ENCODE measurements at regions not wholly inside any gene's neighbourhood (a gene's known extent, or its start where the extent isn't known, plus 50 kb on each side); places are given as distances from the start of the nearest gene placed in this dataset.

DNA sequence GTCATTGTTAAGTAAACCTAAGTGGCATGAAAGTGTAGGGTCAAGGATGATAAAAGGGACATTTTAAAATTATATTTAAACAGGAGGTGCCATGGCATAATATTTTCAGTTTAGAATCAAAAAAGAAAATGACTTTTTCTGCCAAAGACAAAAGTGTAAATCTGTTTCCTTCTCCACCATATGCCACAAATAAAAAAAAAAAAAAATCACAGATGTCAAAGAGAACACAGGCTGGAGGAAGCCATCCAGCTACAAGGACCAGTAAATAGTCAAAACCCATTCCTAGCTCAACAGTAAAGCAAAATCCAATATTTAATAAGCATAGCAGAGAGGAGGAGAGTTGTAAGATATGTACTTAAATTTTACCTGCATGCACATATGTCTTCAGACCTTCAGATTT, 321.3 kb upstream of the TMEM229A start:
- no peak for TF ChIP-seq GATA2 (IDR thresholded peaks at IDR 0.05; ENCODE audit: low read depth, low read length)
- TF ChIP-seq GATA3 (IDR thresholded peaks at IDR 0.05; ENCODE audit: low read depth, low read length) = no peak

Data from SH-SY5Y (cell line).